ENCODE measurements at regions not wholly inside any gene's neighbourhood (a gene's known extent, or its start where the extent isn't known, plus 50 kb on each side); places are given as distances from the start of the nearest gene placed in this dataset.

GRCh38 chr1:94698759-94699502 lies 121.2 kb upstream of the SLC44A3 start:
- ChIA-PET CTCF (interaction anchor here (1.1 kb wide), 1 partner anchor 92 kb away, joined by 5 read pairs; no protein-coding TSS in a partner anchor), POLR2A (no interaction called here)
- DNase-seq = no peak
- peaks cover 22% of the 10 kb centered on the region for H3K4me1 Mint-ChIP-seq (ENCODE audit: low read depth, unreplicated experiment)
- Histone ChIP-seq H3K36me3 (ENCODE audit: control insufficient read depth, insufficient read depth, low read length) (no peaks in the 10 kb centered on the region), H3K4me1 (peaks cover 24% of the 10 kb centered on the region), H3K27me3 (replicated peaks; ENCODE audit: control insufficient read depth, insufficient read depth, low read length) (no peaks in the 10 kb centered on the region), H3K4me3 (ENCODE audit: low read depth, low read length) (no peak overlapping the region), H3K9me3 (no peaks in the 10 kb centered on the region)
- intact Hi-C loops (cut with micrococcal nuclease; ENCODE audit: unreplicated experiment) = loop anchor here (5.0 kb wide), 3 partner anchors 37 to 108 kb away; no protein-coding TSS in a partner anchor
- TF ChIP-seq CTCF (IDR thresholded peaks at IDR 0.05; ENCODE audit: insufficient read depth in 1 of 2, low read depth in 1 of 2, low read length in 1 of 2, severe bottlenecking in 1 of 2, unreplicated experiment in 1 of 2) = no peak
- no peaks in the 10 kb centered on the region for H3K27me3 Mint-ChIP-seq (ENCODE audit: insufficient read depth, unreplicated experiment)
- H3K4me3 Mint-ChIP-seq (ENCODE audit: unreplicated experiment) = no peak overlapping the region
- no peaks in the 10 kb centered on the region for H3K36me3 Mint-ChIP-seq (ENCODE audit: insufficient read depth, unreplicated experiment)
- peaks cover 13% of the 10 kb centered on the region for H3K9me3 Mint-ChIP-seq (ENCODE audit: unreplicated experiment)
- peak overlapping the region; percentile 67 for H3K27ac Mint-ChIP-seq (ENCODE audit: unreplicated experiment)
- no TSS peak for BruUV-seq (replicated peaks)

- ChIA-PET POLR2A (no interaction called here), CTCF (interaction anchor here (0.6 to 1.1 kb wide), 2 partner anchors 92 to 330 kb away, joined by 3 to 5 read pairs; no protein-coding TSS in a partner anchor)
- Mint-ChIP-seq H3K27ac (ENCODE audit: unreplicated experiment) (peak overlapping the region; percentile 67), H3K27me3 (ENCODE audit: insufficient read depth, unreplicated experiment) (no peaks in the 10 kb centered on the region), H3K36me3 (ENCODE audit: insufficient read depth, unreplicated experiment) (no peaks in the 10 kb centered on the region), H3K4me3 (ENCODE audit: unreplicated experiment) (peak overlapping the region; percentile 31), H3K9me3 (ENCODE audit: unreplicated experiment) (peaks cover 18% of the 10 kb centered on the region), H3K4me1 (ENCODE audit: low read depth, unreplicated experiment) (peaks cover 27% of the 10 kb centered on the region)
- no peaks in the 10 kb centered on the region for H3K27me3 ChIP-seq (replicated peaks; ENCODE audit: control insufficient read depth, insufficient read depth, low read length)
- no peaks in the 10 kb centered on the region for H3K36me3 ChIP-seq (ENCODE audit: control insufficient read depth, insufficient read depth, low read length)
- no peak for TF ChIP-seq CTCF (IDR thresholded peaks at IDR 0.05; ENCODE audit: insufficient read depth in 1 of 2, low read depth in 1 of 2, low read length in 1 of 2, severe bottlenecking in 1 of 2, unreplicated experiment in 1 of 2)
- no peak for DNase-seq
- H3K9me3 ChIP-seq = no peaks in the 10 kb centered on the region
- H3K4me1 ChIP-seq = peaks cover 24% of the 10 kb centered on the region
- no TSS peak for BruUV-seq (replicated peaks)
- no peak overlapping the region for H3K4me3 ChIP-seq (ENCODE audit: low read depth, low read length)
- intact Hi-C loops (cut with micrococcal nuclease; ENCODE audit: unreplicated experiment) = loop anchor here (5.0 kb wide), 3 partner anchors 36 to 109 kb away; no protein-coding TSS in a partner anchor
These were observed 121.8 kb upstream of the SLC44A3 start for GRCh38 chr1:94698356-94698755.

- H3K36me3 Mint-ChIP-seq (ENCODE audit: insufficient read depth, unreplicated experiment) = no peaks in the 10 kb centered on the region
- no TSS peak for BruUV-seq (replicated peaks)
- Histone ChIP-seq H3K27me3 (replicated peaks; ENCODE audit: control insufficient read depth, insufficient read depth, low read length) (no peaks in the 10 kb centered on the region), H3K9me3 (no peaks in the 10 kb centered on the region), H3K4me1 (peaks cover 24% of the 10 kb centered on the region), H3K4me3 (ENCODE audit: low read depth, low read length) (no peak overlapping the region), H3K36me3 (ENCODE audit: control insufficient read depth, insufficient read depth, low read length) (no peaks in the 10 kb centered on the region)
- peaks cover 18% of the 10 kb centered on the region for H3K9me3 Mint-ChIP-seq (ENCODE audit: unreplicated experiment)
- H3K4me1 Mint-ChIP-seq (ENCODE audit: low read depth, unreplicated experiment) = peaks cover 27% of the 10 kb centered on the region
- peak overlapping the region; percentile 67 for H3K27ac Mint-ChIP-seq (ENCODE audit: unreplicated experiment)
- intact Hi-C loops (cut with micrococcal nuclease; ENCODE audit: unreplicated experiment) = loop anchor here (5.0 kb wide), 3 partner anchors 36 to 109 kb away; no protein-coding TSS in a partner anchor
- DNase-seq = peak; percentile 45 to 57
- H3K4me3 Mint-ChIP-seq (ENCODE audit: unreplicated experiment) = peak overlapping the region; percentile 31
- CTCF ChIA-PET = interaction anchor here (0.6 kb wide), 1 partner anchor 329 kb away, joined by 3 read pairs; no protein-coding TSS in a partner anchor
- TF ChIP-seq CTCF (IDR thresholded peaks at IDR 0.05; ENCODE audit: insufficient read depth in 1 of 2, low read depth in 1 of 2, low read length in 1 of 2, severe bottlenecking in 1 of 2, unreplicated experiment in 1 of 2) = no peak
- POLR2A ChIA-PET = no interaction called here
- no peaks in the 10 kb centered on the region for H3K27me3 Mint-ChIP-seq (ENCODE audit: insufficient read depth, unreplicated experiment)
These were observed 122.3 kb upstream of the SLC44A3 start for GRCh38 chr1:94697839-94698238.
